ENCODE measurements at regions not wholly inside any gene's neighbourhood (a gene's known extent, or its start where the extent isn't known, plus 50 kb on each side); places are given as distances from the start of the nearest gene placed in this dataset.

- no peak for TF ChIP-seq EZH2 (IDR thresholded peaks at IDR 0.05)
- no peak for TF ChIP-seq EZH2phosphoT487 (IDR thresholded peaks at IDR 0.05)
- TF ChIP-seq, protein P1, sequence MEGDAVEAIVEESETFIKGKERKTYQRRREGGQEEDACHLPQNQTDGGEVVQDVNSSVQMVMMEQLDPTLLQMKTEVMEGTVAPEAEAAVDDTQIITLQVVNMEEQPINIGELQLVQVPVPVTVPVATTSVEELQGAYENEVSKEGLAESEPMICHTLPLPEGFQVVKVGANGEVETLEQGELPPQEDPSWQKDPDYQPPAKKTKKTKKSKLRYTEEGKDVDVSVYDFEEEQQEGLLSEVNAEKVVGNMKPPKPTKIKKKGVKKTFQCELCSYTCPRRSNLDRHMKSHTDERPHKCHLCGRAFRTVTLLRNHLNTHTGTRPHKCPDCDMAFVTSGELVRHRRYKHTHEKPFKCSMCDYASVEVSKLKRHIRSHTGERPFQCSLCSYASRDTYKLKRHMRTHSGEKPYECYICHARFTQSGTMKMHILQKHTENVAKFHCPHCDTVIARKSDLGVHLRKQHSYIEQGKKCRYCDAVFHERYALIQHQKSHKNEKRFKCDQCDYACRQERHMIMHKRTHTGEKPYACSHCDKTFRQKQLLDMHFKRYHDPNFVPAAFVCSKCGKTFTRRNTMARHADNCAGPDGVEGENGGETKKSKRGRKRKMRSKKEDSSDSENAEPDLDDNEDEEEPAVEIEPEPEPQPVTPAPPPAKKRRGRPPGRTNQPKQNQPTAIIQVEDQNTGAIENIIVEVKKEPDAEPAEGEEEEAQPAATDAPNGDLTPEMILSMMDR (IDR thresholded peaks at IDR 0.05): no peak
These were observed 84.6 kb upstream of the DHX15 start for GRCh38 chr4:24668956-24669355.
